HEK293 (cell line): ENCODE measurements at regions not wholly inside any gene's neighbourhood (a gene's known extent, or its start where the extent isn't known, plus 50 kb on each side); places are given as distances from the start of the nearest gene placed in this dataset.

ENCODE experiments used
- HOXD13 ChIP-seq: sonication (generic); formaldehyde crosslinking; IDR thresholded peaks from 2 replicates; pipeline ENCODE4 v1.8.0; 2022; ENCODE audit warnings: missing genetic modification reagents, borderline replicate concordance
- ZNF221 ChIP-seq: fragments of 450-650 bp; formaldehyde crosslinking; IDR thresholded peaks from 2 replicates; pipeline ENCODE4 v1.5.1; 2017; ENCODE audit warnings: missing biosample characterization, missing genetic modification characterization, borderline replicate concordance

- TF ChIP-seq HOXD13 (CRISPR knock-in tag) (no peak), ZNF221 (tag by site-specific recombination) (no peak)
These were observed 348.2 kb upstream of the GOLIM4 start for GRCh38 chr3:168443965-168444364.
